Neural cell (in vitro differentiated cells): ENCODE measurements at regions not wholly inside any gene's neighbourhood (a gene's known extent, or its start where the extent isn't known, plus 50 kb on each side); places are given as distances from the start of the nearest gene placed in this dataset.

Experiments
- H2AFZ ChIP-seq: fragments of 200-600, 300-800 bp; sonication (generic), shearing (Covaris generic); 2 replicates; pipeline ENCODE4 v1.6.0; 2014; ENCODE audit warnings: low read depth, mild to moderate bottlenecking, antibody characterized with exemption, low read length, moderate library complexity
- H3F3A ChIP-seq: fragments of 200-600 bp; shearing (Covaris generic); 2 replicates; pipeline ENCODE4 v1.6.1; 2016; ENCODE audit warnings: mild to moderate bottlenecking, moderate library complexity, mixed read lengths, antibody characterized with exemption, low read length; ENCODE audit not compliant: insufficient read depth, poor library complexity, severe bottlenecking
- H3K27ac ChIP-seq: fragments of 200-600, 300-800 bp; sonication (generic), shearing (Covaris generic); 2 replicates; pipeline ENCODE4 v1.5.1; 2014; ENCODE audit warnings: mild to moderate bottlenecking, low read length, moderate library complexity
- H3K27me3 ChIP-seq: fragments of 300-800, 200-600 bp; sonication (generic), shearing (Covaris generic); 2 replicates; pipeline ENCODE4 v1.6.0; 2014; ENCODE audit warnings: mild to moderate bottlenecking, low read depth, low read length, moderate library complexity; ENCODE audit not compliant: insufficient read depth
- H3K36me3 ChIP-seq: fragments of 300-800, 200-600 bp; sonication (generic), shearing (Covaris generic); 2 replicates; pipeline ENCODE4 v1.5.1; 2014; ENCODE audit warnings: mild to moderate bottlenecking, antibody characterized with exemption, low read length, moderate library complexity; ENCODE audit not compliant: insufficient read depth
- H3K4me2 ChIP-seq: fragments of 300-800, 200-600 bp; sonication (generic), shearing (Covaris generic); 2 replicates; pipeline ENCODE4 v1.6.0; 2014; ENCODE audit warnings: mild to moderate bottlenecking, low read length
- H3K4me3 ChIP-seq: fragments of 300-800, 200-600 bp; sonication (generic), shearing (Covaris generic); 2 replicates; pipeline ENCODE4 v1.5.1; 2014; ENCODE audit warnings: mild to moderate bottlenecking, low read length, moderate library complexity
- H3K79me2 ChIP-seq: fragments of 200-600 bp; shearing (Covaris generic); replicated peaks from 2 replicates; pipeline ENCODE4 v1.6.0; 2014; ENCODE audit warnings: mild to moderate bottlenecking, low read length, moderate library complexity; ENCODE audit not compliant: insufficient read depth
- H3K9ac ChIP-seq: fragments of 300-800, 200-600 bp; sonication (generic), shearing (Covaris generic); 2 replicates; pipeline ENCODE4 v1.6.1; 2016; ENCODE audit warnings: mild to moderate bottlenecking, low read length, mixed read lengths
- H3K9me2 ChIP-seq: fragments of 200-600 bp; shearing (Covaris generic); 2 replicates; pipeline ENCODE4 v1.6.1; 2016; ENCODE audit warnings: mild to moderate bottlenecking, low read length, mixed read lengths; ENCODE audit not compliant: insufficient read depth
- H3K9me3 ChIP-seq: fragments of 200-600, 300-800 bp; sonication (generic), shearing (Covaris generic); 2 replicates; pipeline ENCODE4 v1.6.1; 2016; ENCODE audit warnings: mild to moderate bottlenecking, mixed run types, low read length, moderate library complexity, mixed read lengths
- H4K20me1 ChIP-seq: fragments of 200-600 bp; shearing (Covaris generic); 2 replicates; pipeline ENCODE4 v1.6.1; 2016; ENCODE audit warnings: mild to moderate bottlenecking, mixed run types; ENCODE audit not compliant: insufficient read depth
- EP300 ChIP-seq: fragments of 450-650 bp; conservative IDR thresholded peaks from 2 replicates; pipeline ENCODE4 v1.6.1; 2014; ENCODE audit warnings: antibody characterized with exemption, mild to moderate bottlenecking, moderate library complexity; ENCODE audit not compliant: poor library complexity, severe bottlenecking
- EZH2 ChIP-seq: fragments of 200-600, 300-800 bp; shearing (Covaris generic), sonication (generic); IDR thresholded peaks from 2 replicates; pipeline ENCODE4 v1.6.1; 2014; ENCODE audit warnings: antibody characterized with exemption, low read length, borderline replicate concordance, mild to moderate bottlenecking; ENCODE audit not compliant: insufficient read depth, poor library complexity, severe bottlenecking
- MXI1 ChIP-seq: fragments of 450-650 bp; conservative IDR thresholded peaks from 2 replicates; pipeline ENCODE4 v1.6.1; 2014; ENCODE audit warnings: antibody characterized with exemption, mild to moderate bottlenecking; ENCODE audit not compliant: poor library complexity, severe bottlenecking
- POLR2AphosphoS5 ChIP-seq: IDR thresholded peaks from 2 replicates; pipeline ENCODE4 v1.6.1; 2012
- RAD21 ChIP-seq: fragments of 450-650 bp; conservative IDR thresholded peaks from 2 replicates; pipeline ENCODE4 v1.6.1; 2014; ENCODE audit warnings: antibody characterized with exemption, mild to moderate bottlenecking, moderate library complexity
- SMC3 ChIP-seq: fragments of 450-650 bp; conservative IDR thresholded peaks from 2 replicates; pipeline ENCODE4 v1.6.1; 2014; ENCODE audit warnings: antibody characterized with exemption, mild to moderate bottlenecking, moderate library complexity; ENCODE audit not compliant: poor library complexity
- TAF1 ChIP-seq: IDR thresholded peaks from 2 replicates; pipeline ENCODE4 v1.6.1; 2012; ENCODE audit warnings: low read depth
- TF ChIP-seq, protein P1 (sequence below): IDR thresholded peaks from 2 replicates; pipeline ENCODE4 v1.6.1; 2012; ENCODE audit warnings: borderline replicate concordance
- TF ChIP-seq, protein P2 (sequence below): fragments of 450-650 bp; IDR thresholded peaks from 2 replicates; pipeline ENCODE4 v1.5.1; 2014; ENCODE audit warnings: antibody characterized with exemption, mild to moderate bottlenecking, moderate library complexity; ENCODE audit not compliant: poor library complexity, severe bottlenecking

DNA sequence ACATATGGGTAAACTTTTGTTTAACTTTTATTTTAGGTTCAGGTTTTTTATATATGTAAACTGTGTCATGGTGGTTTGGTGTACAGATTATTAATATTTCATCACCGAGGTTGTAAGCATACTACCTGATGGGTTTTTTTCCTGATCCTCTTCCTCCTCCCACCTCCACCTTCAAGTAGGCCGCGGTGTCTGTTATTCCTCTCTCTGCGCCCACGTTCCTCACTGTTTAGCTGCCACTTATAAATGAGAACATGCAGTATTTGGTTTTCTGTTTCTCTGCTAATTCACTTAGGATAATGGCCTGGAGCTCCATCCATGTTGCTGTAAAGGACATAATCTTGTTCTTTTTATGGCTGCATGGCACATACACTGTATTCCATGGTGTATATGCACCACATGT is 1000.0 kb upstream of the CELF2 start:
- Histone ChIP-seq H3K79me2 (no peaks in the 10 kb centered on the region), H3K27ac (no peak overlapping the region), H2AFZ (no peak overlapping the region), H3K27me3 (no peaks in the 10 kb centered on the region), H3K9me2 (no peaks in the 10 kb centered on the region), H3K4me3 (no peak overlapping the region), H3K9me3 (no peaks in the 10 kb centered on the region), H3K9ac (no peak overlapping the region), H3K36me3 (no peaks in the 10 kb centered on the region), H3K4me2 (no peak overlapping the region), H3F3A (no peaks in the 10 kb centered on the region), H4K20me1 (no peaks in the 10 kb centered on the region)
- TF ChIP-seq RAD21 (no peak), EZH2 (no peak), POLR2AphosphoS5 (no peak), MXI1 (no peak), TAF1 (no peak), EP300 (no peak), SMC3 (no peak)
- TF ChIP-seq, protein P1, sequence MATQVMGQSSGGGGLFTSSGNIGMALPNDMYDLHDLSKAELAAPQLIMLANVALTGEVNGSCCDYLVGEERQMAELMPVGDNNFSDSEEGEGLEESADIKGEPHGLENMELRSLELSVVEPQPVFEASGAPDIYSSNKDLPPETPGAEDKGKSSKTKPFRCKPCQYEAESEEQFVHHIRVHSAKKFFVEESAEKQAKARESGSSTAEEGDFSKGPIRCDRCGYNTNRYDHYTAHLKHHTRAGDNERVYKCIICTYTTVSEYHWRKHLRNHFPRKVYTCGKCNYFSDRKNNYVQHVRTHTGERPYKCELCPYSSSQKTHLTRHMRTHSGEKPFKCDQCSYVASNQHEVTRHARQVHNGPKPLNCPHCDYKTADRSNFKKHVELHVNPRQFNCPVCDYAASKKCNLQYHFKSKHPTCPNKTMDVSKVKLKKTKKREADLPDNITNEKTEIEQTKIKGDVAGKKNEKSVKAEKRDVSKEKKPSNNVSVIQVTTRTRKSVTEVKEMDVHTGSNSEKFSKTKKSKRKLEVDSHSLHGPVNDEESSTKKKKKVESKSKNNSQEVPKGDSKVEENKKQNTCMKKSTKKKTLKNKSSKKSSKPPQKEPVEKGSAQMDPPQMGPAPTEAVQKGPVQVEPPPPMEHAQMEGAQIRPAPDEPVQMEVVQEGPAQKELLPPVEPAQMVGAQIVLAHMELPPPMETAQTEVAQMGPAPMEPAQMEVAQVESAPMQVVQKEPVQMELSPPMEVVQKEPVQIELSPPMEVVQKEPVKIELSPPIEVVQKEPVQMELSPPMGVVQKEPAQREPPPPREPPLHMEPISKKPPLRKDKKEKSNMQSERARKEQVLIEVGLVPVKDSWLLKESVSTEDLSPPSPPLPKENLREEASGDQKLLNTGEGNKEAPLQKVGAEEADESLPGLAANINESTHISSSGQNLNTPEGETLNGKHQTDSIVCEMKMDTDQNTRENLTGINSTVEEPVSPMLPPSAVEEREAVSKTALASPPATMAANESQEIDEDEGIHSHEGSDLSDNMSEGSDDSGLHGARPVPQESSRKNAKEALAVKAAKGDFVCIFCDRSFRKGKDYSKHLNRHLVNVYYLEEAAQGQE: no peak
- TF ChIP-seq, protein P2, sequence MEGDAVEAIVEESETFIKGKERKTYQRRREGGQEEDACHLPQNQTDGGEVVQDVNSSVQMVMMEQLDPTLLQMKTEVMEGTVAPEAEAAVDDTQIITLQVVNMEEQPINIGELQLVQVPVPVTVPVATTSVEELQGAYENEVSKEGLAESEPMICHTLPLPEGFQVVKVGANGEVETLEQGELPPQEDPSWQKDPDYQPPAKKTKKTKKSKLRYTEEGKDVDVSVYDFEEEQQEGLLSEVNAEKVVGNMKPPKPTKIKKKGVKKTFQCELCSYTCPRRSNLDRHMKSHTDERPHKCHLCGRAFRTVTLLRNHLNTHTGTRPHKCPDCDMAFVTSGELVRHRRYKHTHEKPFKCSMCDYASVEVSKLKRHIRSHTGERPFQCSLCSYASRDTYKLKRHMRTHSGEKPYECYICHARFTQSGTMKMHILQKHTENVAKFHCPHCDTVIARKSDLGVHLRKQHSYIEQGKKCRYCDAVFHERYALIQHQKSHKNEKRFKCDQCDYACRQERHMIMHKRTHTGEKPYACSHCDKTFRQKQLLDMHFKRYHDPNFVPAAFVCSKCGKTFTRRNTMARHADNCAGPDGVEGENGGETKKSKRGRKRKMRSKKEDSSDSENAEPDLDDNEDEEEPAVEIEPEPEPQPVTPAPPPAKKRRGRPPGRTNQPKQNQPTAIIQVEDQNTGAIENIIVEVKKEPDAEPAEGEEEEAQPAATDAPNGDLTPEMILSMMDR: no peak

DNA sequence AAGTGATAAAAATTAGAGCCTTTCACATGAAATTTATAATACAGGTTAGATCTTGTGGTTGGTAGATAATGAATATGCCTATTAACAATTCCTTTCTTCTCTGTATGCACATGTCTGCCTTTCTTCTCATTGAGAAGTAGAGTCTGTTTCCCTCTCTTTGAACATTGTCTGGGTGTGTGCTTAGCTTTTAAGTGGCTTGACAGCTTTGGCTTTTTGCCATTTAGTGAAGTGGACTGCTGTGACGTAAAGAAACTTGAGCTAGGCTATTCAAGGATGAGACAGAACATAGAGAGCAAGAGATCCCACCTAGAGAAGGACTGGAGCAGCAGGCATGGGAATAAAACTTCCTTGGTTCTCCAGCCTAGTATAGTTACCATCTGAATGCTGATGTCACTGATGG is 996.7 kb upstream of the CELF2 start:
- no peaks in the 10 kb centered on the region for H3K9me3 ChIP-seq
- H3K4me2 ChIP-seq: no peak overlapping the region
- H3K27ac ChIP-seq: no peak overlapping the region
- H3K79me2 ChIP-seq: no peaks in the 10 kb centered on the region
- no peak overlapping the region for H2AFZ ChIP-seq
- TF ChIP-seq, protein P2: no peak
- TF ChIP-seq, protein P1: no peak
- TF ChIP-seq SMC3 (no peak), EP300 (no peak), POLR2AphosphoS5 (no peak), TAF1 (no peak), RAD21 (no peak), EZH2 (no peak), MXI1 (no peak)
- no peaks in the 10 kb centered on the region for H3F3A ChIP-seq
- H3K9me2 ChIP-seq: no peaks in the 10 kb centered on the region
- no peak overlapping the region for H3K4me3 ChIP-seq
- no peaks in the 10 kb centered on the region for H3K36me3 ChIP-seq
- no peaks in the 10 kb centered on the region for H3K27me3 ChIP-seq
- no peak overlapping the region for H3K9ac ChIP-seq
- no peaks in the 10 kb centered on the region for H4K20me1 ChIP-seq
